ENCODE measurements at regions not wholly inside any gene's neighbourhood (a gene's known extent, or its start where the extent isn't known, plus 50 kb on each side); places are given as distances from the start of the nearest gene placed in this dataset.

- intact Hi-C loops (cut with micrococcal nuclease), result loop anchor here (10.0 kb wide), 1 partner anchor 204 kb away; no protein-coding TSS in a partner anchor
- Histone ChIP-seq H3K9me2 (ENCODE audit: insufficient read depth) (no peaks in the 10 kb centered on the region), H3K27ac (ENCODE audit: low read depth, low read length) (no peak overlapping the region), H3K4me1 (ENCODE audit: control insufficient read depth in 1 of 2, insufficient read depth in 2 of 2, low read length in 2 of 2) (no peaks in the 10 kb centered on the region), H3K4me2 (ENCODE audit: low read length) (no peak overlapping the region), H3K9ac (ENCODE audit: low read length) (no peak overlapping the region), H3K4me3 (replicated peaks in 1 of 2; ENCODE audit: low read depth in 1 of 2, low read length in 2 of 2) (no peak overlapping the region), H4K20me1 (ENCODE audit: insufficient read depth) (no peaks in the 10 kb centered on the region), H2AFZ (ENCODE audit: low read depth, low read length, poor library complexity, severe bottlenecking) (no peak overlapping the region), H3K36me3 (ENCODE audit: control insufficient read depth in 1 of 2, insufficient read depth in 2 of 2, low read length in 2 of 2) (no peaks in the 10 kb centered on the region), H3K27me3 (ENCODE audit: insufficient read depth, low read length) (0 out of 2 replicates have a peak, but pooled peaks cover 7% of the 10 kb centered on the region), H3K79me2 (ENCODE audit: insufficient read depth, low read length) (no peaks in the 10 kb centered on the region), H3K9me3 (ENCODE audit: control insufficient read depth in 1 of 2, insufficient read depth in 1 of 2, low read depth in 1 of 2, low read length in 2 of 2) (no peaks in the 10 kb centered on the region)
- ChIA-PET RAD21 (ENCODE audit: low non-redundant PET in 1 of 2, low total read pairs in 2 of 2, uncharacterized antibody in 2 of 2, unreplicated experiment in 2 of 2) (no interaction called here), POLR2A (no interaction called here), CTCF (no interaction called here)
- BruUV-seq (replicated peaks), result no TSS peak
- ATAC-seq (no peak), DNase-seq (ENCODE audit: low read depth, low spot score) (no peak)
- no peak for TF ChIP-seq TCF7L2 (IDR thresholded peaks at IDR 0.05; ENCODE audit: borderline replicate concordance, extremely low read depth, insufficient read depth, insufficient read length)
- no peak for TF ChIP-seq JUND (IDR thresholded peaks at IDR 0.05)
- TF ChIP-seq FOSL1 (IDR thresholded peaks at IDR 0.05; ENCODE audit: low read depth), result no peak
- no peak for TF ChIP-seq POLR2AphosphoS5 (IDR thresholded peaks at IDR 0.05; ENCODE audit: low read depth, low read length)
- no peak for TF ChIP-seq ZNF274 (IDR thresholded peaks at IDR 0.05; ENCODE audit: low read depth, low read length)
Measured at GRCh38 chr2:126770466-126770865, 114.5 kb downstream of the GYPC start.

DNA sequence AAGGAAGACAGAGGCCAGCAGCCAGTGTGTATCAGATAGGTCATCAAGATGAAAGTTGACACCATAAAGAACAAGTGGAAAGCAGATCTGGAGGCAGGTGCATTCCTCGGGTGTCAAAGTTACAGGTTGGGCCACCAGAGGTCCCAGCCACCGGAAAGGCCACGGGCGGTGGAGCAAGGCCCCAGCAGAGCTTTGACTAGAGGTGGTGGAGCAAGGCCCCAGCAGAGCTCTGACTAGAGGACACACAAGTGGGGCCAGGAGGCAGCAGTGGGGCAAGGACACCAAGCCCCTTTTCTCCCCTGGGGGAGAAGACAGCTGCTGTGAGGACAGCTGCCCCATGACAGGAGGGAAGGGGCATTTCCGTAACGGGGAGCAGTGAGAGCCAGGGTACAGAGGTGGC is 115.1 kb downstream of the GYPC start:
- H3K27me3 ChIP-seq (ENCODE audit: insufficient read depth, low read length), result 0 out of 2 replicates have a peak, but pooled peaks cover 7% of the 10 kb centered on the region
- H3K4me3 ChIP-seq (replicated peaks in 1 of 2; ENCODE audit: low read depth in 1 of 2, low read length in 2 of 2), result no peak overlapping the region
- no peak overlapping the region for H3K9ac ChIP-seq (ENCODE audit: low read length)
- ChIA-PET RAD21 (ENCODE audit: low non-redundant PET in 1 of 2, low total read pairs in 2 of 2, uncharacterized antibody in 2 of 2, unreplicated experiment in 2 of 2) (interaction anchor here in 1 of 2 experiments (0.6 kb wide), 1 partner anchor 440 kb away, joined by 4 read pairs; no protein-coding TSS in a partner anchor), POLR2A (no interaction called here), CTCF (no interaction called here)
- no peak for TF ChIP-seq SP1 (IDR thresholded peaks at IDR 0.05; ENCODE audit: low read depth)
- no peak for TF ChIP-seq YY1 (IDR thresholded peaks at IDR 0.05; ENCODE audit: extremely low read depth, insufficient replicate concordance, low read depth, low read length)
- TF ChIP-seq TCF7L2 (IDR thresholded peaks at IDR 0.05; ENCODE audit: borderline replicate concordance, extremely low read depth, insufficient read depth, insufficient read length), result no peak
- no peak for TF ChIP-seq ELF1 (IDR thresholded peaks at IDR 0.05; ENCODE audit: borderline replicate concordance, low read depth)
- no peak for TF ChIP-seq REST (IDR thresholded peaks at IDR 0.05; ENCODE audit: low read depth)
- no peak for TF ChIP-seq ZFX (IDR thresholded peaks at IDR 0.05)
- no peak for TF ChIP-seq ZNF274 (IDR thresholded peaks at IDR 0.05; ENCODE audit: low read depth, low read length)
- no peak for TF ChIP-seq POLR2AphosphoS5 (IDR thresholded peaks at IDR 0.05; ENCODE audit: low read depth, low read length)
- TF ChIP-seq JUND (IDR thresholded peaks at IDR 0.05), result no peak
- TF ChIP-seq EGR1 (IDR thresholded peaks at IDR 0.05; ENCODE audit: low read depth), result no peak
- TF ChIP-seq, protein P1, sequence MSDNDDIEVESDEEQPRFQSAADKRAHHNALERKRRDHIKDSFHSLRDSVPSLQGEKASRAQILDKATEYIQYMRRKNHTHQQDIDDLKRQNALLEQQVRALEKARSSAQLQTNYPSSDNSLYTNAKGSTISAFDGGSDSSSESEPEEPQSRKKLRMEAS (IDR thresholded peaks at IDR 0.05), result no peak
- TF ChIP-seq, protein P2, sequence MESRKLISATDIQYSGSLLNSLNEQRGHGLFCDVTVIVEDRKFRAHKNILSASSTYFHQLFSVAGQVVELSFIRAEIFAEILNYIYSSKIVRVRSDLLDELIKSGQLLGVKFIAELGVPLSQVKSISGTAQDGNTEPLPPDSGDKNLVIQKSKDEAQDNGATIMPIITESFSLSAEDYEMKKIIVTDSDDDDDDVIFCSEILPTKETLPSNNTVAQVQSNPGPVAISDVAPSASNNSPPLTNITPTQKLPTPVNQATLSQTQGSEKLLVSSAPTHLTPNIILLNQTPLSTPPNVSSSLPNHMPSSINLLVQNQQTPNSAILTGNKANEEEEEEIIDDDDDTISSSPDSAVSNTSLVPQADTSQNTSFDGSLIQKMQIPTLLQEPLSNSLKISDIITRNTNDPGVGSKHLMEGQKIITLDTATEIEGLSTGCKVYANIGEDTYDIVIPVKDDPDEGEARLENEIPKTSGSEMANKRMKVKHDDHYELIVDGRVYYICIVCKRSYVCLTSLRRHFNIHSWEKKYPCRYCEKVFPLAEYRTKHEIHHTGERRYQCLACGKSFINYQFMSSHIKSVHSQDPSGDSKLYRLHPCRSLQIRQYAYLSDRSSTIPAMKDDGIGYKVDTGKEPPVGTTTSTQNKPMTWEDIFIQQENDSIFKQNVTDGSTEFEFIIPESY (IDR thresholded peaks at IDR 0.05; ENCODE audit: extremely low read depth, insufficient replicate concordance, low read length), result no peak
- TF ChIP-seq FOSL1 (IDR thresholded peaks at IDR 0.05; ENCODE audit: low read depth), result no peak
- ATAC-seq, result no peak
- no peaks in the 10 kb centered on the region for H3K4me1 ChIP-seq (ENCODE audit: control insufficient read depth in 1 of 2, insufficient read depth in 2 of 2, low read length in 2 of 2)
- DNase-seq (ENCODE audit: low read depth, low spot score), result no peak
- H3K9me3 ChIP-seq (ENCODE audit: control insufficient read depth in 1 of 2, insufficient read depth in 1 of 2, low read depth in 1 of 2, low read length in 2 of 2), result no peaks in the 10 kb centered on the region
- H4K20me1 ChIP-seq (ENCODE audit: insufficient read depth), result no peaks in the 10 kb centered on the region
- no peaks in the 10 kb centered on the region for H3K79me2 ChIP-seq (ENCODE audit: insufficient read depth, low read length)
- no peaks in the 10 kb centered on the region for H3K9me2 ChIP-seq (ENCODE audit: insufficient read depth)
- no peak overlapping the region for H3K4me2 ChIP-seq (ENCODE audit: low read length)
- intact Hi-C loops (cut with micrococcal nuclease), result loop anchor here (10.0 kb wide), 1 partner anchor 204 kb away; no protein-coding TSS in a partner anchor
- H2AFZ ChIP-seq (ENCODE audit: low read depth, low read length, poor library complexity, severe bottlenecking), result no peak overlapping the region
- no peak overlapping the region for H3K27ac ChIP-seq (ENCODE audit: low read depth, low read length)
- H3K36me3 ChIP-seq (ENCODE audit: control insufficient read depth in 1 of 2, insufficient read depth in 2 of 2, low read length in 2 of 2), result no peaks in the 10 kb centered on the region
- no TSS peak for BruUV-seq (replicated peaks)
